GM18519 (cell line): ENCODE measurements at regions not wholly inside any gene's neighbourhood (a gene's known extent, or its start where the extent isn't known, plus 50 kb on each side); places are given as distances from the start of the nearest gene placed in this dataset.
A peak's percentile ranks its signal among the peaks of the same experiment; 100 is the strongest.

Source experiments
- ATAC-seq: cut with Tn5 transposase; IDR thresholded peaks from one replicate; pipeline ENCODE4 v1.9.1; 2021; ENCODE audit warnings: mild to moderate bottlenecking, moderate library complexity; ENCODE audit not compliant: unreplicated experiment, low FRiP score

DNA sequence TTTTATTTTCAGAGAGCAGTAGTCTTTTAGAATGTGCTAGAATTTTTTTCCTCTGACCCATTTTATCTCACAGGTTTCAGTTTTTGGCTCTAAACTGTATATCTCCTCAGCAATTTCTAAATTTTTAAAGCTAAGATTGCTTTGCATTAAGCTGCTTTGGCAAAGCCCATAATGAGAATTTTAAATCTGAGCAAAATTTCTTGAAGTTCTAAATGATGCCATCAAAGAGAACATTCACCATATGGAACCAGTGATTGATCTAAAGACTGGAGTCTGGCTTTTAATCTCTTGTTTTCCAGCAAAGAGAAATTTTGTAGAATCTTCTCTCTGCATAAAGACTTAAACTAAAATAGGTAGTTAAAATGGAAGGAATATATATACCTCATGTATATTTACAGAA is 313.6 kb downstream of the TBC1D32 start:
- no peak for ATAC-seq

DNA sequence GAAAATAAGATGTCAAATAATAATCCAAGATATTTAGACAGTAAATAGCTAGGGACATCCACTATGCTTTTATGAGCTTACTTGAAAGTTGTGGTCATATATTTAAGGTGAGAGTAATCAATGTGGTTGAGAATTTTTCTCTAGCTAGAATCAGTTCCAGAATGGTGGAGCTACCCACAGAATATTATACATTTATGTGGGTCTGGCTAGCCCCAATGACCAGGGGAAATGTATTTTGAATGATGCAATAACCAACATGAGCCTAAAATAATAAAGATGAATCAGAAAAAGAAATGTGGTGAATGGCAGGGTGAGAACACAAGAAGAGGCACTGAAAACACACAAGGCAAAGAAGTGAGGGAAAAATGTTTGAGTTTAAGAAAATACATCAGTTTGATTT is 325.7 kb downstream of the TBC1D32 start:
- no peak for ATAC-seq

DNA sequence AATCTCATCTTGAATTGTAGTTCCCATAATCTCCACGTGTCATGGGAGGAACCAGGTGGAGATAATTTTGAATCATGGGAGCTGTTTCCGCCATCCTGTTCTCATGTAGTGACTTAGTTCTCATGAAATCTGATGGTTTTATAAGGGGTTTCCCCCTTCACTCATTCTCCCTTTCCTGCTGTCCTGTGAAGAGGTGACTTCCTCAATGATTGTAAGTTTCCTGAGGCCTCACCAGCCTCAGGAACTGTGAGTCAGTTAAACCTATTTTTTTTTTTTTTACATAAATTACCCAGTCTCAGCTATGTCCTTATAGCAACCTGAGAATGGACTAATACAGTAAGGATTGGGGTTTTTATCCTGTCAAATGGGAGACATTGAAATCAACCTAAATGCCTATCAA is 328.3 kb downstream of the TBC1D32 start:
- ATAC-seq: no peak

DNA sequence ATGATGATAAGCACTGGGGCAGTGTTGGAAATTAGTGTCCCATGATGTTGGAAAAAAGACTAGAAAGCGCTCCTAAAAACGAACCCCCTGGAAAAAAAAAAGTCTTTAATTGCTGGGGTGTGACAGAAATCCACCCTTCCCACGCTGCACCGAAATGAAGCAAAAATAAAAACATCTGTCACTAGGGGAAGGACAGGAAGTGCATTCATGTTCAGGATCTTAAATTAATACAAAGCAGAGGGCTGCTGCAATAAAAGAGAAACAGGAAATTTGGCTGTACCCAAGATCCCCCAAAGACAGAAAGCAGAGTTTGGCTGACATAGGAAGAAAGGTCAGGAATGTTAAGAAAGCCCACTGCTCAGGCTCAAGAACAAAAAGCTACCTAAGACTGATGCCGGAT is 333.9 kb downstream of the TBC1D32 start:
- ATAC-seq: no peak

DNA sequence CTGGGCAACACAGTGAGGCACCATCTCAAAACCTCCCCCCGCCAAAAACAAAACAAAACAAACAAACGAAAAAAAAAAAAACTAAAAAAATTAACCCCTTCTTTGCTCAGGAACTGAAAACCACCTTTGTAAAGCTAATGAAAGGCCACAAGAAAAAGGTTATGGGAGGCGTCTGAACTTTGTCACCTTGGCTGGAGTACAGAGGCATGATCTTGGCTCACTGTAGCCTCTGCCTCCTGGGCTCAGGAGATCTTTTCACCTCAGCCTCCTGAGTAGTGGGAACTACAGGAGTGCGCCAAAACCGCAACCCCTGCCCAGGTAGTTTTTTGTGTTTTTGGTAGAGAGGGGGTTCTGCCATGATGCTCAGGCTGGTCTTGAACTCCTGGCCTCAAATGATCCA is 337.9 kb downstream of the TBC1D32 start:
- no peak for ATAC-seq

DNA sequence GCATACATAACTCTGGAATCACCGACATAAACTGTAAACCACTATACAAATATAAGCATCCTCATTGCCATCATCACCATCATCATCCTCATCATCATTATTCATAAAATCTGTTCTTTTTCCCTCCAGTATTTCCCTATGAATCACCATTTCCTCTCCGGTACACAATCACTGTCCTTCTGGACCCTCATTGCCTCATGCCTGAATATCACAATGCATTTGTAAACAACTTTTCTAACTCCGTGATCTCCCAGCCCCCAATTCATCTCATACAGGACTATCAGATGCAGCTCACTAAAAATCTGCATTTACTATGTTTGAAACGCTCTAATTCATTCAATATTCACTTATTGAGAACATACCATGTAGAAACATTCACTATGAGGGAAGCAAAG is 339.7 kb downstream of the TBC1D32 start:
- ATAC-seq: no peak

DNA sequence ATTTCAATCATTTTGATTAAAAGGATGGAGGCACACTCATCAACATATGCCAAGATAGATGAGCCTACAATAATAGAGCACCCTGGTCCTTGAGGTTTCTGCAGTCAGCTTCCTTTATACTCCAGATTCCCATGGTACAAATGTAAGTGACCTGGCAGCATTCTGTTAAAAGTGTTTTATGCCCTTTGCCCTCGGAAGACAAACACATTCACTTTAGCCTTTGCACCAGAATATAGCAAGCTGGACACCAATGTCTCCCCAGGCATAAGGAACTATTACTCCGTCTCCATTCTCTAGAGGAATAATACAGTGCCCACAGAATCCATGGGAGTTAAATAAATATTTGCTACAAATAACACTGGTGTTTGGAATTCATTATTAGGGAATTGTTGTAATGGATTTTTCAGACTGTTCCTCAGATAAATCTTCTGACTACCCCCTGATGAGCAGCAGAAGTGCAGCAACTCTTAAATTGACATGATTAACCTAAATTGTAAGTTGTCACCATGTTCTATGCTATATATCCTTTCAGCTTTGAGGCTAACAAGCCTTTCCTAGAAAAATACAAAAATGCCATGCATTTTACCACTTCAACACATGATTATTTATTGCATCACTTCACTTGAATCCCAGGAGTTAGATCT is 340.2 kb downstream of the TBC1D32 start:
- ATAC-seq: no peak

DNA sequence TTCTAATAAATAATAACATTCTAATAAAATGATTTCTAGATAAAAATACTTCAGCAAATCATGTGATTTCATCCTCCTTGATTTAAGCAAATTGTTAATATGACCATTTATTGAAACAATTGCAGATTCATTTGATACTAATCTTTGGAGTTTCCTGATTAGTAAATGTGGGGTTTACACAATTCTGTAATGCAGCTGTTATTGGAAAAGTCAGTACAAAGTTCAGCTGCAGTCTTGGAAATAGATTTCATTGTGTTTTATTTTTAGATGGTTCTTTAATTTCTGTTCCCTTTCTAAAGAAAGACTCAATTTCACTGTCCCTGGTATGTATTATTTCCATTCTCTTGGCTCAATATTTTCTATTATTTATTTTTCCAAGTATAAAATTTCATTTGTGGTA is 342.0 kb downstream of the TBC1D32 start:
- no peak for ATAC-seq

DNA sequence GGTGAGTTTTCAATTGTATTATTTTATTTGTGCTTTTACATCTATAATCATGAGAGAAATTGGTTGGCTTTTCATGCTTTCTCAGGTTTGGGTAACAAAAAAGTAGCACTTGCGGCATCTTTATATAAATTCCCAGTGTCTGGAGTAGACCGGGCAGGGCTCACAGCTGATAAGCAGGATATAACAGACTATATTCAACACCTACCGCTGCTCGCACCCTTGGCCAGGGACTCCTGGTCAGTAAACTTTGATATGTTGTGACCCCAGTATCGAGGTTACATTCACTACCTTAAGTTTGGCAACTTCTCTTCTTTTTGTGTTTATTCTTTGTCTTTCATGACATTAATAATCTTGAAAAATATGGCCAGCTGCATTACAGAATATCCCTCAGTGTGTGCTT is 343.4 kb downstream of the TBC1D32 start:
- ATAC-seq: no peak

DNA sequence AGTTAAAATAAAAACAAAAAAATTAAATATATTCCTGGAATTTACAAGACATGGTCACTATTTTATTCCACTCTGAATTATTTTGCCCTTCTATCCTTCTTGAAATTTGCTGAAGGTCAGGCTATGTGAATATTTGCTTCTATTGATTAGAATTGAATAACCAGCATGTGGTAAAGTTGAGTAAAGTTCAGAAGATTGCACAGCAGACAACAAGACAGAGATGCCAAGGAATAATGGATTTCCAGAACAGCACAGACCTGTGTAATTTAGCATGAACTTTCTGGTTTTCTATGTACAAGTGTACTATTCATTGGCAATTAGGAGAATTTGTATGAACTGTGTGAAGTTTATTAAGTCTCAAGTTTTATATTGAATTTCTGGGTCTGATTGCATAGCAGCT is 352.4 kb downstream of the TBC1D32 start:
- ATAC-seq: no peak

DNA sequence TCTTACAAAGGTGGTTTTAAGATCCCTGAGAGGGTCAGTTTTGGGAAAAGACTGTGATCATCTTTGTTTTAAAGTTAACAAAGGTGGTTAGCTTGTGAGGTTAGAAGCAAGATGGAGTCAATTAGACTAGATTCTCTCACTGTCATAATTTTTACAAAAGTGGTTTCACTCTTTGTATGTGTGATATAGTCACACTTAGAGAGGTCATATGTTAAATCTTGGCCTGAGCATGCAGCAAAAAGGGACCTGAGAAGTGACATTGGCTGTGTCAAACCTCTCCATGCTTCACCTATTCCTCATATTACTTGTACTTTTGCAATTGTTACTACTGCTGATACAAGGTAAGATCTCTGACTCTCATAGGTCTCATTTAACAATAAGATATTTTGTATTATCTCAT is 368.0 kb downstream of the TBC1D32 start:
- ATAC-seq: no peak

DNA sequence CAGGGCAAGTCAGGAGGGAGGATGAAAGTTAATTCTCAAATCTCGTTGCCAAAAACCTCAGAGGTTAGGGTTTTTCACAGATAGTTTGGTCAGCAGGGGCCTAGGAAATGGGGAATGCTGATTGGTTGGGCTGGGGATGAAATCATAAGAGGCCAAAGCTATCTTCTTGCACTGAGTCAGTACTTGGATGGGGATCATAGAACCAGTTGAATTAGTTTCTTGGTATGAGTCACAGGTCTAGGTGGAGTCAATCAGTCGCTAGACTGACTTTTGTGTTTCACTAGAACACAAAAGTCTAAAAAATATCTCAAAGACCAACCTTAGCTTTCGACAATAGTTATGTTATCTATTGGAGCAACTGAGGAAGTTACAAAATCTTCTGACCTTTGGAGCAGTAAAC is 368.5 kb downstream of the TBC1D32 start:
- no peak for ATAC-seq

DNA sequence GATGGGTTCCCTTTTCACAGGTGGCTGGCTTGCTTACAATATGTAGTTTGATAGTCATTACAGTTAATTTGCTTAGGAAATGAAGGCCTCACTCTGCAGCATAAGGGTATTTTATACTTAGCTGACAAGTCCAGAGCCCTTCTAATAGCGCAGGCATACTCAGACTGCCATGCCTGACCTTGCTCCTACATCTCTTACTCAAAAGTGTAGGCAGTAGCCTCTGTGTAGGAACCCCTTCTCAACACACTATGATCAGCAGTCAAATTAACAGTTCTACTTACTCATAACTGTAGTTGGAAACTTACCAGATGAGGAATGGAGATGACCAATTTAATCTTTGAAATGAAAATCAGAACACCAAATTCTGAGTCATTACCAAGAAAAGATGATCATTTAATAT is 373.5 kb downstream of the TBC1D32 start:
- ATAC-seq: peak; percentile 70

DNA sequence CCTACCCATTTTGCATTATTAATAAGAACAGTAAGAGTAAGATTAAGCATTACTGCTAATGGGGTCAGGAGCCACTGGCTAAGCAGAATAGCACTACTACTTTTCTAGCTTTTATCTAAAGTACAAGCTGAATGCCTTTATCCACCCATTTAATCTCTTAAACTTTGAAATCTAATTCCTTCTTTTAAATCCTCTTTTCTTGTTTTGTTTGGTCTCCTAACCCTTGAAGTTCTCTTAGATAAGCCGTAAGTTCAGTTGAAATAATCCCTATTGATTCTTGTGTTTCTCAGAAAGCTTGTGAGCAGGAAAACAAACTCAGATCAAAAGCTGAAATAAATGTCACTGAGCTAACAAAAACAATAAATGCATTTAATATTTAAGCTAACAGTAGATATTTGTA is 380.2 kb downstream of the TBC1D32 start:
- no peak for ATAC-seq

DNA sequence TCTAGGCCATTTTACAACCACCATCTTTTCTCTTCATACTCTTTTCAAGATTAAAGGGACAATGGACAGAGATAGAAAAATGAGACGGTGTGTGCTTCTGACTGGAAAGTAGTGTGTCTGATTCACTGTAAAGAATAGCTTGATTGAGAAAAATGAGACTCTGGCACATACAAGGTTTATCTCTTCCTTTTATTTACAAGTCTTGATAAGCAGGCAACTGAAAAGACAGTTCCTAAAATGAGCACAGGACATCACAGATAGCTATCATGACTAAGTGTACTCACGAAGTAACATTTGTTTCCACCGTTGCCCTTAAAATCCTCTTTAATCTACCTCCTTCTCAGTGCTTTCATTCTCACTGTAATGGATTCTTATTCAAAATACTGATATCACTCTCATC is 383.0 kb downstream of the TBC1D32 start:
- ATAC-seq: no peak

DNA sequence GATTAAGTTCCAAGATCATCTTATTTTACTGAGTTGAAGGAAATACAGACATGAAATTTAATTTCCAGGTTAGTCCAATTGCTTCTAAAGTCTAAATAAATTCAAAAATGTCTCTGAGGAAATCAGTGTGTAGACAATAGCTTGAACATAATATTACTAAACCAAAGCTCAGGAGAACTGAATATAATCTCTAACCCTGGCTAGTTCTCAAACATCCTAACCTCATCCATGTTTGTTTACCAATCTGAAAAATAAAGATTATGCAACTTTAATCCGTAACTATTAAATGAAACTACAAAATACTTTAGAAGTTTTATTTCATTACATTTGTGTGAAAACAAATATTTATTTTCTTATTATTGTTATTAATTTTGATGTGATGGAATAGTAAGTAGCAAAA is 387.2 kb downstream of the TBC1D32 start:
- ATAC-seq: no peak

DNA sequence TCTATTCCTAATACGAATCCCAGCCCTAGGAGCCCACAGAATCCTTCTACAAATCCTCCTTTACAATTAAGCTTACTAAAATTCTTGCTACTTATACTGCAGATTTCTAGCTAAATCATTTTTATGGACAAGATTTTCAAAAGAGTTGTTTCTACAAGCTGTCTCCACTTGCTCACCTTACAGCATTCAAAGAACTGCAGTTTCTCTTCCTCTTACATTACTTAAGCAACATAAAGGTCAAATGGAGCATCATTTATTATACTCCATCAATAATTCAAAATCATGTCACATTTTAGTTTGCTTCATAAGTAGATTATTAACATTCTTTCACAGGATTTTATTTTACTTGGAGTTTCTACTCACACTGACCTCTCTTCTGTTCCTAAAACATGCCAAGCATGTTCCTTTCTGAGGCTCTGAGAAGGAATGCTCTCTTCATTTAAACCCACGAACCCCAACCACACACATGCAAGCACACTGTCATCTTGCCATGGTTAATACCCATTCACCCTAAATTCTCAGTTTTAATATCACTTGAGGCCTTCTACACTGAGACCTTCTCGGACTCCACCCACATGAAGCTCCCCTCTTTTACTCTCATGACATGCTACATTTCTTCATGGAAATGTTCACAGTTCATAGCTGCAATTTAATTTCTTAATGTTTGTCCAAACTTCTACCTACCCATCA is 388.2 kb downstream of the TBC1D32 start:
- ATAC-seq: peak; percentile 74

DNA sequence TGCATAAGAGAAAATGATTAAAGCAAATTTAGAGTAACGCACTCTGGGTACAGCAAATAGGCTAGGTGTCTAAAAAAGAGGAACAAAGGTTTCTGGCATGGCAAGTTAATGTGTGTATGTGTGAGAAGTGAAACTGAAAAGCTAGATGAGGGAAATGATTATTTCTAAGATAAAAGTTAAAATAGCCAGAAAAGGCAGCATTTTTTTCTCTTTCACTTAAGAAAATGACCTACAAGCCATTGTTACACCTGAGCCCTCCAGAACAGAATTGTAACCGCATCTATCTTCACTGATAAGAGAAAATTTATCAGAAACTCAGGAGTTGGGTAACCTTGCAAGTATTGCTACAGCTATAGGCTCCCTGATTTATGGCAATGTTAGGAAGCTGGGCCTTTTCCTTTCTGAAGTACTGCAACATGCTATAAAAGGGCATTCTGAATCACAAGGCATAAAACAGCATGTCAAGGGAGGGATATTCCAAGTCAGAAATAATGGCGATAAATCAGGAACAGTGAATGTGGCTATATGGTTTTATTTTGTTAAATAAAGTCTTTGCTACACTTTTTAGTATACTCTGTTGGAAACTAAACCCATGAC is 395.3 kb downstream of the TBC1D32 start:
- peak; percentile 97 for ATAC-seq

DNA sequence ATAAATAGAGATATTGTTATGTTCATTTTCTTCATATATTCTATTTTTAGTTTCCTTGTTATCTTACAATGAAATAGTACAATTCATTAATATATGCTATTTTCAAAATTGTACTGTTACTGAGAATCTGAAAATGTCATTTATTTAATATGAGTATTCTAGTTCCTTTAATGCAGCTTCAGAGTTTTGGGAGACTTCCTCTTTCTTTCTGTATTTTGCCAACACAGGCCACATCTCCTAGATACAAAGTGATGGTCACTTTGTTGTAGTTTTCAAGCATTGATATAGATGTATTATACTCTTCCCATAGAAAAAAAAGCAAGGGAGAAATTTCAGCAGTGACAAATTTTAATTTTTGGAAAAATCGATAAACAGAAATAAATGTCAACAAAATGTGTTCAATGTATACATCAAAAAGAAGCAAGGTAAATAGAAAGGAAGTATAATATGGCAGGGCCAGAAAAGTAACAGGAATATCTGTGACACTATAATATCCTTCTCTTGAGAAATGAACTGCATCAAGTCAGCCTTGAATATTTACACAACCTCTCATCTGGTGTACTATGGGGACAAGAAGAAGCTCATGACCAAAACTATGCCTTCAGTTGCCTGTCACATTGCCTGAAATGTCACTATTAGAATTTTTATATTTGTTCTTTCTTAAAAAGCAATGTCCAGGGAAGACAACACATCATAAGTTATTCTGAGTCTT is 396.0 kb downstream of the TBC1D32 start:
- peak; percentile 29 for ATAC-seq

DNA sequence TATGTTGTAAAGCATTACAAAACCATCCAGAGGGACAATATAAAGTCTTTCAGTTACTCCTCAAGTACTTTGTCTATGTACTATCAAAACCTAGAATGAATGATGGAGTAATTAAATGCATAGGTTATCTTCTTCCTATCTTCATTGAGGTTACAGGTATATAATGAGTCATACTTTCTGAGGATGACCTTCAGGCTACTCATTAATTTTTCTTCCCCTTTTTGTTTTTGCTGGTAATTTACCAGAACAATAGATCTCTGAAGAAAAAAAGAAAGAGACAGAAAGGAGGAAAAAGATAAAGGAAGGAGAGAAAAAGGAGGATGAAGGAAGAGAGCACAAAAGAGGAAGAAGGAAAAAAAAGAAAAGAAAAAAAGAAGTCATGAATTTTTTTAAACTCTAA is 398.4 kb downstream of the TBC1D32 start:
- peak; percentile 30 for ATAC-seq

DNA sequence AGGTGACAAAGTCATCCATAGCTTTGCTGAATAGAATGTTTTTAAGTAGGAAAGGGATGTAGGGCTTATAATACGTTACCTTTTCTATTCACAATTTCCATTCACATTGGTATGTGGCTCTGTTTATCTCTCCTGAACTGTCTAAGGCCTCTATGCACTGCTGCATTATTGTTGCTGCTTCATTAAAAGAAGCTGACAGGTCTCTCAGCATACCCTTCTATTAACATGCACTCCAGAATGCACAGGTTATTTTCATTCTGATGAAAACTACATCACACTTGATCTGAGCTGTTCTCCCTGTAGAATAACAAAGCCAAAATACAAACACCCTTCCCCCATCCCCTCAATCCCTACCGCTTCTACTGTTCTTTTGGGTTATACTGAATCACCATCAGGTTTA is 399.3 kb downstream of the TBC1D32 start:
- ATAC-seq: no peak
